Uterus (tissue), 3 donors: ENCODE measurements at regions not wholly inside any gene's neighbourhood (a gene's known extent, or its start where the extent isn't known, plus 50 kb on each side); places are given as distances from the start of the nearest gene placed in this dataset.

Experiments used
- DNase-seq, 2 donors: peaks; one replicate each; pipeline ENCODE4 v3.0.0-alpha.2; 2019 to 2020
- H3K27ac ChIP-seq, 2 donors: fragments of 200-600 bp; sonication (generic); 1 replicate in 1 of 2; 2 replicates in 1 of 2; pipeline ENCODE4 v1.5.1; 2016 to 2018
- H3K27me3 ChIP-seq, 2 donors: fragments of 200-600 bp; sonication (generic); one replicate each; pipeline ENCODE4 v1.5.1; 2018 to 2019; ENCODE audit warnings: control low read depth in 1 of 2
- H3K36me3 ChIP-seq, 2 donors: fragments of 200-600 bp; sonication (generic); one replicate each; pipeline ENCODE4 v1.5.1; 2019; ENCODE audit warnings: control low read depth in 1 of 2
- H3K4me1 ChIP-seq, 2 donors: fragments of 200-600 bp; sonication (generic); one replicate each; pipeline ENCODE4 v1.5.1; 2018 to 2019; ENCODE audit warnings: control low read depth in 1 of 2
- H3K4me3 ChIP-seq, 2 donors: fragments of 200-600 bp; sonication (generic); 1 replicate in 1 of 2; 2 replicates in 1 of 2; pipeline ENCODE4 v1.5.1; 2018 to 2019; ENCODE audit warnings: mild to moderate bottlenecking in 1 of 2
- H3K9me3 ChIP-seq, 2 donors: fragments of 200-600 bp; sonication (generic); one replicate each; pipeline ENCODE4 v1.5.1; 2019; ENCODE audit warnings: control low read depth in 1 of 2
- CTCF ChIP-seq, 4 experiments: fragments of 200-600 bp in 2 of 4; fragments of 450-650 bp in 2 of 4; sonication (generic) in 2 of 4; IDR thresholded peaks; one replicate each; pipeline ENCODE4 v1.5.1; 2016 to 2019; ENCODE audit warnings: antibody characterized with exemption in 4 of 4, mild to moderate bottlenecking in 2 of 4, moderate library complexity in 1 of 4
- POLR2A ChIP-seq, 2 donors: fragments of 450-650 bp; IDR thresholded peaks; one replicate each; pipeline ENCODE4 v1.6.1; 2016; ENCODE audit warnings: antibody characterized with exemption in 2 of 2, mild to moderate bottlenecking in 1 of 2, moderate library complexity in 1 of 2
- intact Hi-C: fragments of 100-400 bp; cut with DNase I; formaldehyde crosslinking; loops from one replicate; pipeline ENCODE4 v1.15.1; 2023; ENCODE audit warnings: low total_unique reads
- donor health status: DM: yes; HTN: yes; CAD: no.

DNA sequence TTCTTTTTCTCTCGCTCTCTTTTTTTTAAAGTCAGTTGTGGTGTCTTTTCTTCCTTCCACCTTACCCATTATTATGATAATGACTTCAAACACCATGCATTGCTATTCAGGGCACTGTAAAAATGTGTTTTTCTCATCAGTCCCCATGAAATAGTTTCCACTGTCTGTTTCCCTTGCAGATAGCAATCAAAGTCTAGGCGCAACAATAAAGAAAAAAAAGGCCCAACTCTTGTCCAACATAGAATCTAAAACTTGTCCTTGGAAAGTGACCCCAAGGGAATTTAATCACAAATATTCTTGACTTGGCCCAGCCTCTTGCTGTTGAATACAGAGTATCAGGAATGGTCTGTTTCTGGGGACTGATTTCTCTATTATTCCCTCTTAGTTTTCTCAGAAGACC is 382.5 kb downstream of the PLPP3 start:
- Histone ChIP-seq H3K27me3 (no peaks in the 10 kb centered on the region), H3K36me3 (no peaks in the 10 kb centered on the region), H3K4me1 (no peaks in the 10 kb centered on the region), H3K9me3 (no peaks in the 10 kb centered on the region), H3K27ac (no peak overlapping the region), H3K4me3 (no peak overlapping the region)
- intact Hi-C loops: no loop called here
- no peak for TF ChIP-seq CTCF (IDR thresholded peaks at IDR 0.05)
- no peak for TF ChIP-seq POLR2A (IDR thresholded peaks at IDR 0.05)
- DNase-seq: no peak

DNA sequence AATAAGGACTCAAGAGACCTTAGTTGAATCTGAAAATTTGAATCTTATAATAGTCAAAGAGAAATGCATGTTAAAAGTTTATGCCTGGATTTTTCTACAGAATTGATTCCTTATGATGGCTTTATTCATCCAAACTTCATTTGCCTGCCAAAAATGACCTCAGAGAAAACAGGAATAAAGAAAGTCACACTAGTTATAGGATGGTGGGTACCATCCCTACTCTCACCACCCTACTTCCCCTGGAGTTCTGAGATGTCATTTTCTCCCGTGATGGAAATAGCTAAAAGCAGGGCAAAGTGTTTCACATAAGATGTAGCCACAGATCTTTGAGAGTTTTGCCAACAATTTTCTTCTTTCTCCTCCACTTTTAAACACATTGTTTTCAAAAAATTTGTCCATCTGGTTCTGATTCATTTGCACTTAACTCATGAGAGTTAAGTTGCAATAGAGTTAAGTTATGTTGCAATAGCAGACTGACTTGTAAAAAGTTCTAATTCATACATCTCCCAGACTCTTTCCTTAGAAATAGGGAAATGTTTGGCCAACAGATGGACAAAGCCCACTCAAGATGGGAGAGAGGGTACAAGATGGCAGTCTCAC is 384.6 kb downstream of the PLPP3 start:
- Histone ChIP-seq H3K4me3 (no peak overlapping the region), H3K27me3 (no peaks in the 10 kb centered on the region), H3K4me1 (no peaks in the 10 kb centered on the region), H3K9me3 (no peaks in the 10 kb centered on the region), H3K27ac (no peak overlapping the region), H3K36me3 (no peaks in the 10 kb centered on the region)
- intact Hi-C loops: no loop called here
- DNase-seq: no peak
- TF ChIP-seq POLR2A (IDR thresholded peaks at IDR 0.05): no peak
- no peak for TF ChIP-seq CTCF (IDR thresholded peaks at IDR 0.05)

GRCh38 chr1:56193656-56194055 is 385.7 kb downstream of the PLPP3 start:
- no peak overlapping the region for H3K4me3 ChIP-seq
- no peak for DNase-seq
- no peaks in the 10 kb centered on the region for H3K9me3 ChIP-seq
- no peaks in the 10 kb centered on the region for H3K4me1 ChIP-seq
- no peak for TF ChIP-seq POLR2A (IDR thresholded peaks at IDR 0.05)
- no peak for TF ChIP-seq CTCF (IDR thresholded peaks at IDR 0.05)
- no peaks in the 10 kb centered on the region for H3K36me3 ChIP-seq
- no peaks in the 10 kb centered on the region for H3K27me3 ChIP-seq
- no peak overlapping the region for H3K27ac ChIP-seq
- intact Hi-C loops: no loop called here

DNA sequence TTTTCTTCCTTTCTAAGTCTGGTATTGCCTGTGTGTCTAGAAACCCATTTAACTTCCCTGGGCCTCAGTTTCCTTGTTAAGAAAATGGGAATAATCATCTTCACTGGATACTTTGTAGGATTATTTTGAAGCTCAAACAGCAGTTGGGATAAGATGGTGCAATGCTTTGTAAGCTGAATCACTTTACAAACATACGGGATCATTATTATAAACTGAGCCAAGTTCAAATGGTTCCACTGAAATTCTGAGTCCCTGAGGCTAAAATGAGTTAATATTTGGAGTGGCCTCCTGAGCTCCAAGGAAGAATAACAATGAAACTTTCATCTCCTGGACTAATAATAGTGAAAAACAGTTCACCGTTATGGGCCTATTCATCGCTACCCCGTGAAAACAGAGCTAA is 388.0 kb downstream of the PLPP3 start:
- no peak for DNase-seq
- Histone ChIP-seq H3K9me3 (no peaks in the 10 kb centered on the region), H3K4me3 (no peak overlapping the region), H3K36me3 (no peaks in the 10 kb centered on the region), H3K27ac (no peak overlapping the region), H3K27me3 (no peaks in the 10 kb centered on the region), H3K4me1 (no peaks in the 10 kb centered on the region)
- TF ChIP-seq POLR2A (IDR thresholded peaks at IDR 0.05) (no peak), CTCF (IDR thresholded peaks at IDR 0.05) (no peak)
- intact Hi-C loops: no loop called here

DNA sequence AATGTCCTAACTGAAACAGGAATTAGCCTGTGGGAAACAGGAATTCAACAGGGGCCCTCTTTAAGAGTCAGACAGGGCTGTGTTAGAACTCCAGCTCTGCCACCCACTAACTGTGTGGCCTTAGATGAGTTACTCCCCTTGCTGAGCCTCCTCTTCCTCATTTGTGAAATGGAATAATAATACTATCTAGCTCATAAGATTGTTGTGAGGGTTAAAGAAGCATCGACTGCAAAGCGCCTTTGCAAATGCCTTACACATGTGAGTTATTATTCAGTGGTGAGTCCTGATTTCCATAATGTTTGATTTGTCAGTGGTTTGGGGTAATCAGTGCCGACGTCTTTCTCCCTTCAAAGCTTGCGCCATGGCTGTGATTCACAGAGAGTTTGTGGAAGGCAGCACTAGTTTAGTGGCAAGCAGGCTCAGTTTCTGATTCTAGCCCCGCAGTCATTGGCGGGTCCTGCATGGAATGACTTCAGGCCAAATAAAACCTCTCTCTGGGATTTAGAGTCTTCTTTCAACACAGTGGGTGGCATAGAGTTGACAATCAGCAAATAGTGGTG is 388.5 kb downstream of the PLPP3 start:
- no peak for TF ChIP-seq CTCF (IDR thresholded peaks at IDR 0.05)
- no peak for TF ChIP-seq POLR2A (IDR thresholded peaks at IDR 0.05)
- H3K27me3 ChIP-seq: no peaks in the 10 kb centered on the region
- intact Hi-C loops: no loop called here
- H3K4me3 ChIP-seq: no peak overlapping the region
- H3K4me1 ChIP-seq: no peaks in the 10 kb centered on the region
- no peak for DNase-seq
- no peaks in the 10 kb centered on the region for H3K36me3 ChIP-seq
- no peak overlapping the region for H3K27ac ChIP-seq
- no peaks in the 10 kb centered on the region for H3K9me3 ChIP-seq
